GM19351 (cell line): ENCODE measurements at regions not wholly inside any gene's neighbourhood (a gene's known extent, or its start where the extent isn't known, plus 50 kb on each side); places are given as distances from the start of the nearest gene placed in this dataset.
"Not testable (repeated sequence)": the region's sequence is repeated elsewhere in the genome, so short reads cannot be mapped to it uniquely, and the experiment has no call there.

Source experiments
- ATAC-seq: cut with Tn5 transposase; IDR thresholded peaks from one replicate; pipeline ENCODE4 v1.9.1; 2021; ENCODE audit warnings: mild to moderate bottlenecking, moderate library complexity; ENCODE audit not compliant: unreplicated experiment

- no peak for ATAC-seq
Measured at GRCh38 chr3:162498626-162499025, 1002.0 kb downstream of the OTOL1 start.

- ATAC-seq = no peak
Measured at GRCh38 chr3:162507397-162507796, 1010.8 kb downstream of the OTOL1 start.

GRCh38 chr3:162512488-162512887, 1015.9 kb downstream of the OTOL1 start:
- no peak for ATAC-seq

GRCh38 chr3:162517110-162517509, 1020.5 kb downstream of the OTOL1 start:
- no peak for ATAC-seq

GRCh38 chr3:162521669-162522068, 1025.1 kb downstream of the OTOL1 start:
- no peak for ATAC-seq

GRCh38 chr3:162525066-162525742, 1028.6 kb downstream of the OTOL1 start:
- ATAC-seq = no peak

- ATAC-seq = no peak
Measured at GRCh38 chr3:162525771-162526170, 1029.2 kb downstream of the OTOL1 start.

- no peak for ATAC-seq
Measured at GRCh38 chr3:162534431-162534830, 1037.8 kb downstream of the OTOL1 start.

- no peak for ATAC-seq
Measured at GRCh38 chr3:162538491-162538890, 1041.9 kb downstream of the OTOL1 start.

- no peak for ATAC-seq
Measured at GRCh38 chr3:162538906-162539305, 1042.3 kb downstream of the OTOL1 start.

- no peak for ATAC-seq
Measured at GRCh38 chr3:162540421-162540820, 1043.8 kb downstream of the OTOL1 start.

- no peak for ATAC-seq
Measured at GRCh38 chr3:162541923-162542322, 1045.3 kb downstream of the OTOL1 start.

- ATAC-seq = no peak
Measured at GRCh38 chr3:162544246-162544645, 1047.6 kb downstream of the OTOL1 start.

- no peak for ATAC-seq
Measured at GRCh38 chr3:162546910-162547309, 1050.3 kb downstream of the OTOL1 start.

- ATAC-seq = no peak
Measured at GRCh38 chr3:162547321-162547720, 1050.7 kb downstream of the OTOL1 start.

- ATAC-seq = no peak
Measured at GRCh38 chr3:162555761-162556160, 1059.2 kb downstream of the OTOL1 start.

- ATAC-seq = no peak
Measured at GRCh38 chr3:162558016-162558415, 1061.4 kb downstream of the OTOL1 start.

- no peak for ATAC-seq
Measured at GRCh38 chr3:162568706-162569105, 1072.1 kb downstream of the OTOL1 start.

- ATAC-seq = no peak
Measured at GRCh38 chr3:162569314-162569713, 1072.7 kb downstream of the OTOL1 start.

GRCh38 chr3:162584986-162585385, 1088.4 kb downstream of the OTOL1 start:
- no peak for ATAC-seq

GRCh38 chr3:162586591-162586990, 1090.0 kb downstream of the OTOL1 start:
- ATAC-seq = no peak

- ATAC-seq = no peak
Measured at GRCh38 chr3:162597226-162597625, 1100.6 kb downstream of the OTOL1 start.

GRCh38 chr3:162598500-162598899, 1101.9 kb downstream of the OTOL1 start:
- ATAC-seq = not testable (repeated sequence)
